Lower leg skin (tissue), 4 donors: ENCODE measurements at regions not wholly inside any gene's neighbourhood (a gene's known extent, or its start where the extent isn't known, plus 50 kb on each side); places are given as distances from the start of the nearest gene placed in this dataset.

Source experiments
- DNase-seq, 2 donors: peaks; one replicate each; pipeline ENCODE4 v3.0.0-alpha.2; 2019; ENCODE audit warnings: low spot score in 2 of 2
- H3K4me3 ChIP-seq: fragments of 200-600 bp; sonication (generic); 2 replicates; pipeline ENCODE4 v1.5.1; 2017; ENCODE audit warnings: mild to moderate bottlenecking, low read depth; ENCODE audit not compliant: poor library complexity, severe bottlenecking
- CTCF ChIP-seq, 3 donors: fragments of 450-650 bp; IDR thresholded peaks; one replicate each; pipeline ENCODE4 v1.5.1; 2016; ENCODE audit warnings: antibody characterized with exemption in 3 of 3, mild to moderate bottlenecking in 3 of 3, moderate library complexity in 2 of 3
- POLR2A ChIP-seq, 2 donors: fragments of 450-650 bp; IDR thresholded peaks; one replicate each; pipeline ENCODE4 v1.6.1; 2016 to 2017; ENCODE audit warnings: antibody characterized with exemption in 2 of 2, mild to moderate bottlenecking in 1 of 2, moderate library complexity in 1 of 2
- WGBS, 2 donors: methylation state at CpG; one replicate each; pipeline ENCODE4 v1.1.5; 2018; 5-methylcytosine and 5-hydroxymethylcytosine counted together
- intact Hi-C: fragments of 100-400 bp; cut with DNase I; formaldehyde crosslinking; loops from one replicate; pipeline ENCODE4 v1.15.0; 2023; ENCODE audit warnings: low total_unique reads

- intact Hi-C loops, result no loop called here
- TF ChIP-seq CTCF (IDR thresholded peaks at IDR 0.05), result no peak
- TF ChIP-seq POLR2A (IDR thresholded peaks at IDR 0.05), result no peak
- H3K4me3 ChIP-seq, result no peak overlapping the region
- DNase-seq, result peak; percentile 73 to 91
- WGBS, 2 donors, result 38 to 39% methylated on average over 11 of the region's 11 CpGs
Observed at GRCh38 chr15:62758126-62758951, 284.2 kb upstream of the TPM1 start.

GRCh38 chr15:62758952-62759349 lies 283.6 kb upstream of the TPM1 start:
- intact Hi-C loops, result no loop called here
- DNase-seq, result no peak
- TF ChIP-seq POLR2A (IDR thresholded peaks at IDR 0.05) (no peak), CTCF (IDR thresholded peaks at IDR 0.05) (no peak)
- 69 to 75% methylated on average over 4 of the region's 4 CpGs for whole genome bisulfite sequencing, 2 donors
- H3K4me3 ChIP-seq, result no peak overlapping the region

- WGBS, 2 donors, result 88 to 92% methylated on average over 3 of the region's 3 CpGs
- no peak for DNase-seq
- no peak overlapping the region for H3K4me3 ChIP-seq
- TF ChIP-seq POLR2A (IDR thresholded peaks at IDR 0.05) (no peak), CTCF (IDR thresholded peaks at IDR 0.05) (no peak)
- intact Hi-C loops, result loop anchor here (10.0 kb wide), 1 partner anchor 64 kb away; no protein-coding TSS in a partner anchor
Observed at GRCh38 chr15:62760538-62760937, 282.0 kb upstream of the TPM1 start.

- no peak for DNase-seq
- 91 to 99% methylated on average over 4 of the region's 4 CpGs for WGBS, 2 donors
- no peak overlapping the region for H3K4me3 ChIP-seq
- TF ChIP-seq CTCF (IDR thresholded peaks at IDR 0.05), result no peak
- no peak for TF ChIP-seq POLR2A (IDR thresholded peaks at IDR 0.05)
- intact Hi-C loops, result loop anchor here (10.0 kb wide), 1 partner anchor 59 kb away; no protein-coding TSS in a partner anchor
Observed at GRCh38 chr15:62765916-62766315, 276.6 kb upstream of the TPM1 start.

- DNase-seq, result no peak
Observed at GRCh38 chr15:62766599-62766998, 275.9 kb upstream of the TPM1 start.

More at GRCh38 chr15:62766599-62766998, 275.9 kb upstream of the TPM1 start:
- WGBS, 2 donors, result 90 to 94% methylated on average over 4 of the region's 4 CpGs
- no peak overlapping the region for H3K4me3 ChIP-seq
- TF ChIP-seq CTCF (IDR thresholded peaks at IDR 0.05) (no peak), POLR2A (IDR thresholded peaks at IDR 0.05) (no peak)
- intact Hi-C loops, result loop anchor here (10.0 kb wide), 1 partner anchor 58 kb away; no protein-coding TSS in a partner anchor
